ENCODE measurements at regions not wholly inside any gene's neighbourhood (a gene's known extent, or its start where the extent isn't known, plus 50 kb on each side); places are given as distances from the start of the nearest gene placed in this dataset.

DNA sequence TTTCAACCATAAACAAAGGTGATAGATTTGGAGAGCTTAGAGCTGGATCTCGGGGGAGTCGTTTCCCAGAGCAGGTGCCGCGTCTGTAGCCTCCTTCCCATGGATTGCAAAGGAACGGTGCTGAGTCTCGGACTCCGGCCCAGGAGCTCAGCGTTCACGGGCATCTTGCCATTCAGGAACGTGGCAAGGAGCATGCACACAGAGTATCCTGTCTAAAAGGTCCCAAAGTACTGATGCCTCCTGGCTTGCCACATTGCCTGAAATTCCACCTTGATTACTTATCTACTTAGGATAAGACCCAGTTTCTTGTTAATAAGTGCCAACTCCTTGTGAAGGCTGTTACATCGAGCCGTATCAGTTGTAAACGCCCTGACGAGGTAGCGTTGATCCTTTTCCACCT lies 197.8 kb upstream of the MYT1L start:
- no TSS peak for BruUV-seq (replicated peaks)
- ChIA-PET CTCF (no interaction called here), RAD21 (ENCODE audit: unreplicated experiment) (no interaction called here), SMC1A (ENCODE audit: uncharacterized antibody, unreplicated experiment) (no interaction called here), POLR2A (no interaction called here)
- FAIRE-seq (no peak), DNase-seq (ENCODE audit: low read depth, low spot score) (no peak), ATAC-seq (no peak)
- H3K36me3 ChIP-seq (ENCODE audit: control insufficient read depth in 2 of 2, insufficient read depth in 2 of 2, low read length in 1 of 2), result no peaks in the 10 kb centered on the region
- intact Hi-C loops (cut with micrococcal nuclease; ENCODE audit: unreplicated experiment), result no loop called here
- H4K20me1 ChIP-seq (ENCODE audit: control insufficient read depth, insufficient read depth), result no peaks in the 10 kb centered on the region
- H3K4me1 ChIP-seq (ENCODE audit: control insufficient read depth, insufficient read depth, low read length), result no peaks in the 10 kb centered on the region
- in situ Hi-C loops (cut with MboI), result no loop called here
- H3K79me2 ChIP-seq (ENCODE audit: control insufficient read depth, insufficient read depth, low read length), result no peaks in the 10 kb centered on the region
- 25% methylated on average over 15 of the region's 15 CpGs for WGBS (ENCODE audit: insufficient coverage, insufficient replicate concordance, low lambda C conversion rate, missing lambda C conversion rate)
- no peak overlapping the region for H3K9ac ChIP-seq (ENCODE audit: control insufficient read depth, insufficient read depth, low read length)
- no peak overlapping the region for H2AFZ ChIP-seq (ENCODE audit: control insufficient read depth, low read depth, low read length)
- H3K4me2 ChIP-seq (ENCODE audit: control insufficient read depth, insufficient read depth), result no peak overlapping the region
- no peak overlapping the region for H3K27ac ChIP-seq (ENCODE audit: control insufficient read depth, insufficient read depth)
- H3K27me3 ChIP-seq (replicated peaks in 1 of 2; ENCODE audit: control insufficient read depth in 2 of 2, insufficient read depth in 2 of 2, low read length in 1 of 2), result no peaks in the 10 kb centered on the region
- no peaks in the 10 kb centered on the region for H3K9me3 ChIP-seq (replicated peaks; ENCODE audit: control insufficient read depth, insufficient read depth, low read length)
- no peak overlapping the region for H3K4me3 ChIP-seq
- TF ChIP-seq ASH2L (IDR thresholded peaks at IDR 0.05; ENCODE audit: borderline replicate concordance, low read depth) (no peak), PAX5 (IDR thresholded peaks at IDR 0.05; ENCODE audit: borderline replicate concordance, low read depth, low read length) (no peak), SMAD1 (IDR thresholded peaks at IDR 0.05; ENCODE audit: low read depth, partially characterized antibody) (no peak), EP300 (IDR thresholded peaks at IDR 0.05; ENCODE audit: borderline replicate concordance in 1 of 2, control insufficient read depth in 1 of 2, low read depth in 2 of 2, low read length in 2 of 2) (no peak), SREBF2 (IDR thresholded peaks at IDR 0.05; ENCODE audit: low read length) (no peak), USF2 (IDR thresholded peaks at IDR 0.05; ENCODE audit: borderline replicate concordance, low read depth, low read length) (no peak), ZBTB4 (CRISPR knock-in tag; IDR thresholded peaks at IDR 0.05) (no peak), ZNF384 (IDR thresholded peaks at IDR 0.05; ENCODE audit: borderline replicate concordance, low read depth, low read length) (no peak), GATAD2B (conservative IDR thresholded peaks at IDR 0.05; ENCODE audit: low read depth) (no peak), SRF (IDR thresholded peaks at IDR 0.05; ENCODE audit: low read depth in 2 of 2, low read length in 2 of 2) (no peak), BMI1 (IDR thresholded peaks at IDR 0.05; ENCODE audit: borderline replicate concordance) (no peak), ATF3 (IDR thresholded peaks at IDR 0.05; ENCODE audit: borderline replicate concordance, extremely low read depth, low read depth, low read length) (no peak), TAF1 (IDR thresholded peaks at IDR 0.05; ENCODE audit: borderline replicate concordance, low read depth, low read length) (no peak), ZBED1 (IDR thresholded peaks at IDR 0.05; ENCODE audit: borderline replicate concordance) (no peak)
- TF ChIP-seq, protein P1, sequence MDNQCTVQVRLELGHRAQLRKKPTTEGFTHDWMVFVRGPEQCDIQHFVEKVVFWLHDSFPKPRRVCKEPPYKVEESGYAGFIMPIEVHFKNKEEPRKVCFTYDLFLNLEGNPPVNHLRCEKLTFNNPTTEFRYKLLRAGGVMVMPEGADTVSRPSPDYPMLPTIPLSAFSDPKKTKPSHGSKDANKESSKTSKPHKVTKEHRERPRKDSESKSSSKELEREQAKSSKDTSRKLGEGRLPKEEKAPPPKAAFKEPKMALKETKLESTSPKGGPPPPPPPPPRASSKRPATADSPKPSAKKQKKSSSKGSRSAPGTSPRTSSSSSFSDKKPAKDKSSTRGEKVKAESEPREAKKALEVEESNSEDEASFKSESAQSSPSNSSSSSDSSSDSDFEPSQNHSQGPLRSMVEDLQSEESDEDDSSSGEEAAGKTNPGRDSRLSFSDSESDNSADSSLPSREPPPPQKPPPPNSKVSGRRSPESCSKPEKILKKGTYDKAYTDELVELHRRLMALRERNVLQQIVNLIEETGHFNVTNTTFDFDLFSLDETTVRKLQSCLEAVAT (IDR thresholded peaks at IDR 0.05), result no peak
- TF ChIP-seq, protein P2, sequence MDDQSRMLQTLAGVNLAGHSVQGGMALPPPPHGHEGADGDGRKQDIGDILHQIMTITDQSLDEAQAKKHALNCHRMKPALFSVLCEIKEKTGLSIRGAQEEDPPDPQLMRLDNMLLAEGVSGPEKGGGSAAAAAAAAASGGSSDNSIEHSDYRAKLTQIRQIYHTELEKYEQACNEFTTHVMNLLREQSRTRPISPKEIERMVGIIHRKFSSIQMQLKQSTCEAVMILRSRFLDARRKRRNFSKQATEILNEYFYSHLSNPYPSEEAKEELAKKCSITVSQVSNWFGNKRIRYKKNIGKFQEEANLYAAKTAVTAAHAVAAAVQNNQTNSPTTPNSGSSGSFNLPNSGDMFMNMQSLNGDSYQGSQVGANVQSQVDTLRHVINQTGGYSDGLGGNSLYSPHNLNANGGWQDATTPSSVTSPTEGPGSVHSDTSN (IDR thresholded peaks at IDR 0.05; ENCODE audit: insufficient replicate concordance, low read depth, low read length), result no peak

Data from GM12878 (cell line).